ENCODE measurements at regions not wholly inside any gene's neighbourhood (a gene's known extent, or its start where the extent isn't known, plus 50 kb on each side); places are given as distances from the start of the nearest gene placed in this dataset.

DNA sequence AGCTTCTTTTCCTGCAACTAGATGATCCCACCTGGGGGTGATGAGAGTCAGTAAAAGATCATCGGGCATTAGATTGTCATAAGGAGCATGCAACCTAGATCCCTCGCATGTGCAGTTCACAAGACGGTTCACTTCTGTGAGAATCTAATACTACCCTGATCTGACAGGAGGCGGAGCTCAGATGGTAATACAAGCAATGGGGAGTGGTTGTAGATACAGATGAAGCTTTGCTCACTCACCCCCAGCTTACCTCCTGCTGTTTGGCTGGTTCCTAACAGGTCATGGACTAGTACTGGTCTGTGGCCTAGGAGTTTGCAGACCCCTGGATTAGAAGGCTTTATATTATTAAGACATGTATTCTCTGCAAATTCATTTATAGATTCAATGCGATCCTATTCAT lies 181.6 kb upstream of the MGMT start:
- TF ChIP-seq, protein P1, sequence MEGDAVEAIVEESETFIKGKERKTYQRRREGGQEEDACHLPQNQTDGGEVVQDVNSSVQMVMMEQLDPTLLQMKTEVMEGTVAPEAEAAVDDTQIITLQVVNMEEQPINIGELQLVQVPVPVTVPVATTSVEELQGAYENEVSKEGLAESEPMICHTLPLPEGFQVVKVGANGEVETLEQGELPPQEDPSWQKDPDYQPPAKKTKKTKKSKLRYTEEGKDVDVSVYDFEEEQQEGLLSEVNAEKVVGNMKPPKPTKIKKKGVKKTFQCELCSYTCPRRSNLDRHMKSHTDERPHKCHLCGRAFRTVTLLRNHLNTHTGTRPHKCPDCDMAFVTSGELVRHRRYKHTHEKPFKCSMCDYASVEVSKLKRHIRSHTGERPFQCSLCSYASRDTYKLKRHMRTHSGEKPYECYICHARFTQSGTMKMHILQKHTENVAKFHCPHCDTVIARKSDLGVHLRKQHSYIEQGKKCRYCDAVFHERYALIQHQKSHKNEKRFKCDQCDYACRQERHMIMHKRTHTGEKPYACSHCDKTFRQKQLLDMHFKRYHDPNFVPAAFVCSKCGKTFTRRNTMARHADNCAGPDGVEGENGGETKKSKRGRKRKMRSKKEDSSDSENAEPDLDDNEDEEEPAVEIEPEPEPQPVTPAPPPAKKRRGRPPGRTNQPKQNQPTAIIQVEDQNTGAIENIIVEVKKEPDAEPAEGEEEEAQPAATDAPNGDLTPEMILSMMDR (IDR thresholded peaks at IDR 0.05; ENCODE audit: control extremely low read depth, extremely low read depth), result no peak
- 95 to 98% methylated on average over 5 of the region's 5 CpGs for WGBS, 2 donors
- ATAC-seq (ENCODE audit: insufficient read depth, low FRiP score) (no peak), DNase-seq (no peak)
- Histone ChIP-seq H3K9me3 (ENCODE audit: control insufficient read depth in 4 of 4, insufficient read depth in 3 of 4, low read length in 3 of 4) (peaks cover 0 to 2% (median 0%) of the 10 kb centered on the region in 4 donors), H3K4me3 (no peak overlapping the region), H3K27ac (ENCODE audit: low read depth in 1 of 2, low read length in 1 of 2) (no peak overlapping the region), H3K4me1 (ENCODE audit: control insufficient read depth in 5 of 5, insufficient read depth in 5 of 5, low read length in 5 of 5) (peaks cover 0 to 5% (median 0%) of the 10 kb centered on the region in 5 donors), H3K27me3 (ENCODE audit: control insufficient read depth in 3 of 3, insufficient read depth in 3 of 3, low read length in 2 of 3) (no peaks in the 10 kb centered on the region), H3K36me3 (ENCODE audit: control insufficient read depth in 4 of 4, insufficient read depth in 4 of 4, low read length in 4 of 4) (no peaks in the 10 kb centered on the region), H3K9ac (ENCODE audit: insufficient read depth in 1 of 2, low read length in 2 of 2) (no peak overlapping the region)

DNA sequence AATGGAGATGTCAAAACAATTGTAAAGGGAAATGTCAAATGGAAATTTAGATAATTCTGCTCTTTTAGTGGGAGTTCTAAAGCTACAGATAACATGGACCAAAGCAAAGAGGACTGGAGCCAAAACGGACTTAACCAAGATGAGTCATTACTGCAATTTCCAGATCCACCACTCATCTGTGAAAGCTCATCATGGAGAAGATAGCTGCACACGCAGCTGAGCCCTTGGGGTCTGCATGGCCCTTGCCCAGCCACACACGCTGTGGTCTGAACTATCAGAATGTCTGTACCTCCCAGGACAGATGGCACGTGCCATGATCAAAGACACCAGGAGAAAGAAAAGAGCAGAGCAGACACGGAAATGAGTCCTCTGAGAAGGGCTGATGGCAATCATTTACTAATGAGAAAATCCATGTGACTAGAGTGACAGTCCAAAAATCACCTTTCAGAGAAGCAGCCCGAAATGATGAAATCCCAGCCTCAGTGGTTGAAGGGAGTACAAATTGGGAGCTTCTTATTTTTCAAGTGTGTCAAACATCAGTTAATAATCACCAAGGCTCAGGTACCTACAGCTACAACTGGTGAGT lies 177.9 kb upstream of the MGMT start:
- no peak for ATAC-seq (ENCODE audit: insufficient read depth, low FRiP score)

DNA sequence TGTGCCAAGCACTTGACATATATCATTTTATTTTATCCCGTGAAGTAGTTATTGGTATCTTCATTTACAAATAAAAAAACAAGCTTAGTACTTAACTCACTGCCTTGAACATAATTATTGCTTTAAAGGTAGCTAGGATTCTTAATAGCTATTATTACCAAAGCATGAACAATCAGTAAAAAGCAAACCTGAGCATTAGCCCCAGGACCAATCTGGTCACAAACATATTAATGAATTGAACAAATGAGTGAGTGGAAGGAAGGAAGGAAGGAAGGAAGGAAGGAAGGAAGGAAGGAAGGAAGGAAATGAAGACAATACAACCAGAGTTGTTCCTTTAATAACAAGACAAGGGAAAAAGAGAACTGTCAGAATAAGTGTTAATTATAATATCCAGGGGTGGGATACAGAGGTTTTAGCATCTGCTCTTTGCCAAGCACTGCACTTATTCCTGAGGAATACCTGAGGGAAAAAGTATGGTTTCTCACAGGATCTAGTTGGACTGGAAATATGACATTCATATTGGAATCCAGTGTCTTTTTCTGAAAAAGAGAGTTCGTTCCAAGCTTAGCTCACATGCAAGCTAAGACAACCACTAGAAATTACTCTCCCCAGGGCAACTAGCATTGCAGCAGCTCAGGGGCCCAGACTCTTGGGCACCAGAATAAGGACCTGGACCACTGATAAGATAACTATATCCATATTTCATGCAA lies 172.9 kb upstream of the MGMT start:
- no peak for ATAC-seq (ENCODE audit: insufficient read depth, low FRiP score)
- no peaks in the 10 kb centered on the region for H3K9me3 ChIP-seq (ENCODE audit: control insufficient read depth in 4 of 4, insufficient read depth in 3 of 4, low read length in 3 of 4)
- peaks cover 0 to 3% (median 0%) of the 10 kb centered on the region in 3 donors for H3K27me3 ChIP-seq (ENCODE audit: control insufficient read depth in 3 of 3, insufficient read depth in 3 of 3, low read length in 2 of 3)
- H3K36me3 ChIP-seq (ENCODE audit: control insufficient read depth in 4 of 4, insufficient read depth in 4 of 4, low read length in 4 of 4), result no peaks in the 10 kb centered on the region
- no peak overlapping the region for H3K9ac ChIP-seq (ENCODE audit: insufficient read depth in 1 of 2, low read length in 2 of 2)
- TF ChIP-seq, protein P1 (IDR thresholded peaks at IDR 0.05; ENCODE audit: control extremely low read depth, extremely low read depth), result no peak
- DNase-seq, result no peak
- no peak overlapping the region for H3K4me3 ChIP-seq
- H3K27ac ChIP-seq (ENCODE audit: low read depth in 1 of 2, low read length in 1 of 2), result no peak overlapping the region
- no peaks in the 10 kb centered on the region for H3K4me1 ChIP-seq (ENCODE audit: control insufficient read depth in 5 of 5, insufficient read depth in 5 of 5, low read length in 5 of 5)
- 78 to 91% methylated on average over 2 of the region's 2 CpGs for WGBS, 2 donors

More for the DNA sequence above, 177.9 kb upstream of the MGMT start:
- TF ChIP-seq, protein P1 (IDR thresholded peaks at IDR 0.05; ENCODE audit: control extremely low read depth, extremely low read depth), result no peak
- DNase-seq, result no peak
- Histone ChIP-seq H3K27me3 (ENCODE audit: control insufficient read depth in 3 of 3, insufficient read depth in 3 of 3, low read length in 2 of 3) (no peaks in the 10 kb centered on the region), H3K27ac (ENCODE audit: low read depth in 1 of 2, low read length in 1 of 2) (no peak overlapping the region), H3K9me3 (ENCODE audit: control insufficient read depth in 4 of 4, insufficient read depth in 3 of 4, low read length in 3 of 4) (no peaks in the 10 kb centered on the region), H3K4me1 (ENCODE audit: control insufficient read depth in 5 of 5, insufficient read depth in 5 of 5, low read length in 5 of 5) (no peaks in the 10 kb centered on the region), H3K36me3 (ENCODE audit: control insufficient read depth in 4 of 4, insufficient read depth in 4 of 4, low read length in 4 of 4) (no peaks in the 10 kb centered on the region), H3K9ac (ENCODE audit: insufficient read depth in 1 of 2, low read length in 2 of 2) (no peak overlapping the region), H3K4me3 (no peak overlapping the region)
- 82 to 92% methylated on average over 6 of the region's 6 CpGs for WGBS, 2 donors

Data from lung (tissue), 11 donors.